ENCODE measurements at regions not wholly inside any gene's neighbourhood (a gene's known extent, or its start where the extent isn't known, plus 50 kb on each side); places are given as distances from the start of the nearest gene placed in this dataset.

- H3K27me3 ChIP-seq, result no peaks in the 10 kb centered on the region
- no peak overlapping the region for H3K27ac ChIP-seq
- 45 to 47% methylated on average over 10 of the region's 10 CpGs for WGBS, 2 donors
- intact Hi-C loops (cut with DNase I), result no loop called here
- ATAC-seq, result no peak
- no peak for DNase-seq
- H3K4me1 ChIP-seq, result no peaks in the 10 kb centered on the region
- no peaks in the 10 kb centered on the region for H3K9me3 ChIP-seq
- TF ChIP-seq, protein P1, sequence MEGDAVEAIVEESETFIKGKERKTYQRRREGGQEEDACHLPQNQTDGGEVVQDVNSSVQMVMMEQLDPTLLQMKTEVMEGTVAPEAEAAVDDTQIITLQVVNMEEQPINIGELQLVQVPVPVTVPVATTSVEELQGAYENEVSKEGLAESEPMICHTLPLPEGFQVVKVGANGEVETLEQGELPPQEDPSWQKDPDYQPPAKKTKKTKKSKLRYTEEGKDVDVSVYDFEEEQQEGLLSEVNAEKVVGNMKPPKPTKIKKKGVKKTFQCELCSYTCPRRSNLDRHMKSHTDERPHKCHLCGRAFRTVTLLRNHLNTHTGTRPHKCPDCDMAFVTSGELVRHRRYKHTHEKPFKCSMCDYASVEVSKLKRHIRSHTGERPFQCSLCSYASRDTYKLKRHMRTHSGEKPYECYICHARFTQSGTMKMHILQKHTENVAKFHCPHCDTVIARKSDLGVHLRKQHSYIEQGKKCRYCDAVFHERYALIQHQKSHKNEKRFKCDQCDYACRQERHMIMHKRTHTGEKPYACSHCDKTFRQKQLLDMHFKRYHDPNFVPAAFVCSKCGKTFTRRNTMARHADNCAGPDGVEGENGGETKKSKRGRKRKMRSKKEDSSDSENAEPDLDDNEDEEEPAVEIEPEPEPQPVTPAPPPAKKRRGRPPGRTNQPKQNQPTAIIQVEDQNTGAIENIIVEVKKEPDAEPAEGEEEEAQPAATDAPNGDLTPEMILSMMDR (IDR thresholded peaks at IDR 0.05), result no peak
- H3K4me3 ChIP-seq, result no peak overlapping the region
- no peak for FAIRE-seq
- H3K36me3 ChIP-seq, result no peaks in the 10 kb centered on the region
These were observed 1283.3 kb downstream of the TYW1 start for GRCh38 chr7:68279827-68280400.

- Histone ChIP-seq H3K27me3 (no peaks in the 10 kb centered on the region), H3K36me3 (no peaks in the 10 kb centered on the region), H3K9me3 (no peaks in the 10 kb centered on the region), H3K4me3 (no peak overlapping the region), H3K4me1 (no peaks in the 10 kb centered on the region), H3K27ac (no peak overlapping the region)
- intact Hi-C loops (cut with DNase I), result no loop called here
- 63 to 83% methylated on average over 3 of the region's 3 CpGs for WGBS, 2 donors
- TF ChIP-seq, protein P1 (IDR thresholded peaks at IDR 0.05), result no peak
- FAIRE-seq (no peak), ATAC-seq (no peak), DNase-seq (no peak)
These were observed 1284.3 kb downstream of the TYW1 start for GRCh38 chr7:68280931-68281330.

- H3K27me3 ChIP-seq, result no peaks in the 10 kb centered on the region
- TF ChIP-seq, protein P1 (IDR thresholded peaks at IDR 0.05), result no peak
- H3K27ac ChIP-seq, result no peak overlapping the region
- no peaks in the 10 kb centered on the region for H3K9me3 ChIP-seq
- no peaks in the 10 kb centered on the region for H3K4me1 ChIP-seq
- no peak for ATAC-seq
- H3K36me3 ChIP-seq, result no peaks in the 10 kb centered on the region
- intact Hi-C loops (cut with DNase I), result no loop called here
- WGBS, 2 donors, result 59 to 76% methylated on average over 4 of the region's 4 CpGs
- no peak overlapping the region for H3K4me3 ChIP-seq
- FAIRE-seq, result no peak
- DNase-seq, result no peak
These were observed 1291.5 kb downstream of the TYW1 start for GRCh38 chr7:68288144-68288593.

DNA sequence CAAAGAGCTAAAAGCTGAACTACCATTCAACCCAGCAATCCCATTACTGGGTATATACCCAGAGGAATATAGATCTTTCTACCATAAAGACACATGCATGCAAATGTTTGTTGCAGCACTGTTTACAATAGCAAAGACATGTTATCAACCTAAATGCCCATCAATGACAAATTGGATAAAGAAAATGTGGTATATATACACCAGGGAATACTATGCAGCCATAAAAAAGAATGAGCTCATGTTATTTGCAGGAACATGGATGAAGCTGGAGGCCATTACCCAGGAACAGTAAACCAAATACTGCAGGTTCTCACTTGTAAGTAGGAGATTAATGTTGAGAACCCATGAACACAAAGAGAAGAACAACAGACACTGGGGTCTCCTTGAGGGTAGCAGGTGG is 1295.1 kb downstream of the TYW1 start:
- no peaks in the 10 kb centered on the region for H3K4me1 ChIP-seq
- FAIRE-seq (no peak), DNase-seq (no peak), ATAC-seq (no peak)
- no peaks in the 10 kb centered on the region for H3K9me3 ChIP-seq
- intact Hi-C loops (cut with DNase I), result no loop called here
- TF ChIP-seq, protein P1 (IDR thresholded peaks at IDR 0.05), result no peak
- H3K27me3 ChIP-seq, result no peaks in the 10 kb centered on the region
- no peaks in the 10 kb centered on the region for H3K36me3 ChIP-seq
- no peak overlapping the region for H3K27ac ChIP-seq
- H3K4me3 ChIP-seq, result no peak overlapping the region

DNA sequence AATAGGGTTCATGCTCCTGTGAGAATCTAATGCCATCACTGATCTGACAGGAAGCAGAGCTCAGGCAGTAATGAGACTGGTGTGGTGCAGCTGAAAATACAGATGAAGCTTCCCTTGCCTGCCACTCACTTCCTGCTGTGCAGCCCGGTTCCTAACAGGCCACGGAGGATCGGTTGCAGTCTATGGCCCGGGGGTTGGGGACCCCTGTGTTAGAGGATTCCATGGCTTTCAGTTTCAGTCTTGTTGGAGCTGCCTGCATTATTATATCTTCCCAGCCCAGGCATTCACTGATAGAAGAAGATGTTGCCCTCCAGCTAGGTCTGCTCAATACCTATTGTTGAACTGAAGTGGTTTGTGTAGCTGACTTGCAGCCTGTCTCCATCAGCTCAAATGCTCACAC is 1298.8 kb downstream of the TYW1 start:
- H3K36me3 ChIP-seq, result no peaks in the 10 kb centered on the region
- no peaks in the 10 kb centered on the region for H3K4me1 ChIP-seq
- no peaks in the 10 kb centered on the region for H3K27me3 ChIP-seq
- ATAC-seq (no peak), FAIRE-seq (no peak), DNase-seq (no peak)
- WGBS, 2 donors, result 56 to 83% methylated on average over 4 of the region's 4 CpGs
- intact Hi-C loops (cut with DNase I), result no loop called here
- H3K9me3 ChIP-seq, result no peaks in the 10 kb centered on the region
- H3K4me3 ChIP-seq, result no peak overlapping the region
- TF ChIP-seq, protein P1 (IDR thresholded peaks at IDR 0.05), result no peak
- H3K27ac ChIP-seq, result no peak overlapping the region

Measured in pancreas (tissue), 10 donors.